GM21360 (cell line): ENCODE measurements at regions not wholly inside any gene's neighbourhood (a gene's known extent, or its start where the extent isn't known, plus 50 kb on each side); places are given as distances from the start of the nearest gene placed in this dataset.

Experiments
- ATAC-seq: cut with Tn5 transposase; IDR thresholded peaks from one replicate; pipeline ENCODE4 v1.9.1; 2021; ENCODE audit warnings: mild to moderate bottlenecking, moderate library complexity; ENCODE audit not compliant: unreplicated experiment

DNA sequence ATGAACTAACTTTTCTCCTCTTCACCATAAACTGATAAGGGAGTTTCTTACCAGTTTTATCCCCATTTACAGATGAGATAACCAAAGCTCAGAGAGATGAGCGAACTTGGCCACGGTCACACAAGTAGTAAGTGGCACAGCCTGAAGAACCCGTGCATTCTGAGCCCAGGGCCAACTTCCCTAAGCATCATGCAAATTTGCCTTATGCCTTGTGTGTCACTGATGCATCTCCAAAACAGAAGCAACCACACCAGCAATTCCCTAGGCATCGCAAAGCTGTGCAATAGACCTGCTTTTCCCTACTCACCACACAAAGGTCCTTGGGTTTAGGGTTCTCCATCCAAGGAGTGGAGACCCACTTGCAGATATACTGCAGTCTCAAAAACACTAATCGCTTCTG is 304.5 kb upstream of the KAZN start:
- ATAC-seq: no peak

DNA sequence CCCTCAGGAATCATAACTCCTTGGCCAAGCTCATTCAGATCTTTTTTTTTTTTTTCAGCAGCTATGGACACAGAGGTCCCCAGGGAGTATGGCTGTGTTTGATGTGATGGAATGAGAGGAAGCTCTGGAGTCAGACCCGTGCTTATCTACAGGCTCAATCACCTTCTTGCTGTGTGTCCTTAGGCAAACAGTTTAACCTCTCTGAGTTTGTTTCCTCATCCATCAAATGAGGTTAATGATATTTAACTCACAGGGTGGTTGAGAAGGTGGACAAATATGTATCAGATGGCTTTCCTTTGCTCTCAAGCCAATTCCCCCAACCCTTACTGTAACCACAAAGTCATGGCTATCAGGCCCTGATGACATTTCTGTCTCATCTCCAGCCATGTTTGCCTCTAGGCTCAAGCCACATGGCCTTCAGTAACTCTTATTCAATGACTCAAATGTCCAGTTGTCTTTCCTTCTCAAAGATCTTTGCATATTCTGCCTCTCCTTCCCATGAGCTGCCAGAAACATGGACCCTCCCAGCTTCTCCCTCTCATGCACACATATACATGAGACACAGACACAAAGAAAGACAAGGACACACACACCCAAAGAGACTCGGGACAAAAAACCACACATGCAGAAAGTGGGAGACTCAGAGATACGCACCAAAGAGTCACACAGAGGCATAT is 303.5 kb upstream of the KAZN start:
- ATAC-seq: no peak

DNA sequence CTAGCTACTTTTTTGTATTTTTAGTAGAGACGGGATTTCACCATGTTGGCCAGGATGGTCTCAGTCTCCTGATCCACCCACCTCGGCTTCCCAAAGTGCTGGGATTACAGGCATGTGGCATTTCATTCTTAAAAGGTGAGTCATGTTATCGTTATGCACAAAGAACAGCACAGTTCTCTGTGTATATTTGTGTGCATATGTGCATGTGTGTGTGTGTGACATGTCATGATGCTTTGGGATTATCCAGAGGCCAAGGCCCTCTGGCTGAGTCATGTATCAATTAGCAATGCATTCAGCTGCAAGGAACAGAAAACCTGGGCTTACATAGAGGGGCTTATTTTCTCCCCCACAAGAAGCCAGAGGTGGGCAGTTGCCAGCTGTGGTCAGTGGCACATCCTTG is 301.7 kb upstream of the KAZN start:
- ATAC-seq: no peak

DNA sequence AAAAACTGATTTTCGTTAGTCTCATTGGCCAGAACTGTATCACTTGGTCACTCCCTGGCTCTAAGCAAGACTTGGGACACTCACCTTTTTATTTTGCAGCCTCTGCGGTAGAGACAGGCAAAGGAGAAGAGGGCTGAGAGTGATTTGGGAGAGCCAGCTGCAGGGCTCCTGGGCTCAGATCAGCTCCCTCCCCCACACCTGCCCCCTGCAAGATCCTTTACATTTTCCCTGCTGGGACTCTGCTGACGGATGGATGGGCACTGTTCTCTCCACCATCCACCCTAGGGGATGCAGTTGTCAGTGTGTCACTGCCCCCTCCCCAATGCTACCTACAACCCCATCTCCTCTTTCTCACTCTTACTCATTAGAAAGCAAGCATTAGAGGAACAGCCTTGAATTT is 301.1 kb upstream of the KAZN start:
- ATAC-seq: no peak

DNA sequence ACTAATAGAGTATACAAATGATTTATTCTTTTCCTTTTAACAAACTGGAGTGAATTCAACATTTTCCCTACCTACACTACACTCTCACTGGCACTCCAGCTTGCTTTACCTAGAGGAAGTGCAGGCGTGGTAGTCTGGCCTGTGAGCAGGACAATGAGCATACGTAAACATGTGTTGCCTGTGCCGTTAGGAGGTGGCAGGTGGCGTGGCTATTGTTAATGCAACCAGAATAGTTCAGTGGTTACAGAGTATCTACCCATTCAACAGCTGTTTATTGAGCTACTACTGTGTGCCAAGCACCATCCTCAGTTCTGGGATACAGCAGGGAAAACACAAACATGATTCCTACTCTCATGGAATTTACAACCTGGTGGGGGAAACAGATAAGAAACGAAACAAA is 299.7 kb upstream of the KAZN start:
- ATAC-seq: no peak

DNA sequence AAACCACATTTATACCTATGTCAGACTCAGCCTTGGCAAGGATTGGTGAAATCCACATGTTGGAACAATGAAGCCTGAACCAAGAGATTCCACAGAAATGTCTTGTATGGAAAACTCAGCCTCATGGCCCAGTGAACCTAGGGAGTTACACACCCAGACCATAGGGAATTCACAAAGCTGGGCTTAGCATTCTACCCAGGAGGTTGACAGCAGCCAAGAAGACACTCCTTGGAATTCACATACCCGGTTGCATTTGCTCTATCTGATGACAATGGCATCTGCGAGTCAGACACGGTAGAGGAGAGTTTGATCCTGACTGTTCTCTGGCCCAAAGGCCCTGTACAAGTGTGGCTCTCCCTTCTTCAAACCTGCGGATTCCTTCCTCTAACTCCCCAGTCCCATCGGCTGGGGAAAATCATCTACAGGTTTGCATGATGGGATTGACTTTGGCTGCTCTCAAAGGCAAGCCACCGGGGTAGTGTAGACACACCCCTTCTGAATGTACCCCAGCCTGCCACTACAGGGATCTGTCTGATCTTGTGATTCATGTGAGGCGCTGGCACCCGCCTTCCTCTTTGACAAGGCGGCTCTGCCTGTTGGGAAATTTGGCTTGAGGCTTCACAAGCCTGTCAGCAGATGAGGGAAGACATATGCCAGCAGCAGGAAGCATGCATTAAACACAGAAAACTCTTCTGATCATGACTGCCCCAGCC is 297.3 kb upstream of the KAZN start:
- ATAC-seq: no peak

DNA sequence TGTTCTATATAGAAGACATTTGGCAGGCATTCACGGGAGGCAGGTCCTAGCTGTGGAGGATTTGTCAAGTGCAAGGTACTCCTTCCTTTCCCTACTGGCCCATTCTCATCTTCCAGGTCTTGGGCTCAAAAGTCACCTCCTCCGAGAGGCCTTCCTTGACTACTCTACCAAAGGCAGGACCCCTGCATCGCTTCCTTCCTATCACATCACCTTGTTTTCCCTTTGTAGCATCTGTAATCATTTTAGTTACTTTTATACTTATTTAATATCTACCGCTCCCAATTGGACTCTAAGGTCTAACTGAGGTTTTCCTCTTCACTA is 296.8 kb upstream of the KAZN start:
- ATAC-seq: no peak

DNA sequence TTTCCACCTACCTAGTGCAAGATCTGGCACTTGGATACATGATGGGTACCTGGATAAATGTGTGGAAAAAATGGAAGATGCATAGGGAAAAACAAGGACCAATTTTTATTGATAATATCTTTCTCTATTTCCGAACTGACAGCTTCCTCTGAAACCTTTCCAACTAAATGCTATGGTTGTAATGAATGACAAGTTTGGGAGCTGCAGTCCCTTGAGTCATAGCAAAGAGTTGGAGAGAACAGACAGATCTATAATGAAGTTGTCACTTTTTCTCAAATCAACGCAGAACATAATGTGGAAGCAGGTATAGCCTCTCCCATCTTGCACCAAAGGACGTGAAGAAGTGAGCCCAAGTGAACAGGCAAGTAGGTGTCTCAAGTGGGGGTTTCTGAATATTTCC is 296.5 kb upstream of the KAZN start:
- ATAC-seq: no peak

DNA sequence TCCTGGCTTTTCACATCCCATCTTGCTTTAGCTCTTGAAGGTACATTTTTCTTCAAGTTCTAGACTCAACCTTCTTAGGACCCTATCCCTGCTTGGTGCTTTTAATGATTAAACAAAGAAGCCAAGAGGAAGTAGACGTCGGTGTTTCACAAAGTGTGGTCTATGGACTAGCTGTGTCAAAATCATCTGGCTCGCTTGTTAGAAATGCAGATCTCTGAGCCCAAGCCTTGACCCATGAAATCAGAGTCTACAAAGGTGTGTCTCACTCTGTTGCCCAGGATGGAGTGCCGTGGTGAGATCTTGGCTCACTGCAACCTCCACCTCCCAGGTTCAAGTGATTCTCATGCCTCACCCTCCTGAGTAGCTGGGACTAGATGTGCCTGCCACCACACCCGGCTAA is 295.5 kb upstream of the KAZN start:
- no peak for ATAC-seq

DNA sequence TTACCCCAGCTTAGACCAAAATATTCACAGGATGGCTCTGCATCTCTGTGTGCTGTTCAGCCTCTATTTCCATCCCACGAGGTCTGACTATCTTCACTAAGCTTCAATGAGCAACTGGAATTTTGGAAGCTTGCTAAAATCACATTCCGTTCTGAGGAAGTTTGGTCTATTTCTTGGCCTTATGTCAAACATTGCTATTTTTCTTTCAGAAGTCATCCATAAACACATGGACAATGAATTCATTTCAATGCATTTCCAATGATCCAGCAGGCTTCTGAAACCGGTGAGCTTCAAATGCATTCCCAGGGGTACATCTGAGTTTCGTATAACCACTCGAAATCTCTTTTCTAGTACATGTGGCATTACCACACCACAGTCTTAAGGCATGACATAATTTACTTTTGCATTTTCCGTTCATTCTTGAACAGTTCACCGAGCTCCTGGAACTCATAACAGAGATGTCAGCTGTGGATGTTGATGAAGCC is 294.1 kb upstream of the KAZN start:
- ATAC-seq: no peak

DNA sequence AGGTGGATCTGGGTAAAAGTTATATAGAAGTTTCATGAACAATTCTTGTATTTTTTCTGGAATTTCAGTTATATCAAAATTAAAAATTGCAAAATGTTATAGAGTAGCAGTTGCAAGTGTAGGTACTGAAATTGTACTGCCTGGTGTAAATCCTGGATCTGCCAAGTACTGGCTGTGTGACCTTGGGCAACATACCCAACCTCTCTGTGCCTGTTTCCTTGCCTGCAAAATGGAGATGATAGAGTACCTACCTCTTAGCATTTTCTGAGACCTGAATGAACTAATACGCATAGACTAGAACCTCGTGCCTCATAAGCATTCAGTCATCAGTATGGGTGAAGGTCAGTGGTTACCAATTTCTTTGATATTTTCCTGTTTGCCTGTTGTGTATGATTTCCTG is 290.0 kb upstream of the KAZN start:
- no peak for ATAC-seq

DNA sequence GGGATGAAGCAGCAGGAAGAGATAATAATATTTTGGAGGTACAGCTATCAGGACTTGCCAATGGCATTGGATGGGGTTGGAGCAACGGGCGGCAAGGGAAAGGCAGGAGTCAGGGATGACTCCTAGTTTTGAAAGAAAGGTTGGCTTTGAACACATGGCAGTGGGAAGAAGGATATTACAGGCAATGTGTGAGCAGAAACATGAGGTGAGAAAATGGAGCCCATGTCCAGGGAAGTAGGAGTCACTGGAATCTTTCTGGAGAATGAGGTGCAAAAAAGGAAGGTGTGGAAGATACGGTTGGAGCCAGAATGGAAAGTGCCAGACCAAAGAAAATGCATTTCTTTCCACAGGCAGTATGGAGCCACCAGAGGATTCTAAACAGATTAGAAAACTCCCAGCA is 288.5 kb upstream of the KAZN start:
- ATAC-seq: no peak

DNA sequence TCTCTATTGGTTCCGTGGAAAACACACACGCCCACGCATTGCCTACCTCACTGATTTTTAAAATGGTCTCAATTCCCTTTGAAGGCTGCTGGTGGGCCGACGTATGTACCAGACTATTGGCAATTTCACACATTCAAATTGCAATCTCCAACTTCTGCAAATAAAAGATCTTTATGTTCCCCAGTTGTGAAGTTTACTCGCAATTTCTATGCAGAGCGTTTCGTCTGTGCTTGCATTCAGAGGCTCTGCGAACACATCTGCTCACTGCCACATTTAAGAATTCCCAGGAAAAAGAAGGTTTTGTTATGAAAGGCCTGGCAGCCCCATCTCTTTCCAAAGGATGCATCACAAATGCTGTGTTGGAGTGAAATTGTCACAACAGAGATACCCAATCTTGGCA is 288.0 kb upstream of the KAZN start:
- ATAC-seq: no peak

DNA sequence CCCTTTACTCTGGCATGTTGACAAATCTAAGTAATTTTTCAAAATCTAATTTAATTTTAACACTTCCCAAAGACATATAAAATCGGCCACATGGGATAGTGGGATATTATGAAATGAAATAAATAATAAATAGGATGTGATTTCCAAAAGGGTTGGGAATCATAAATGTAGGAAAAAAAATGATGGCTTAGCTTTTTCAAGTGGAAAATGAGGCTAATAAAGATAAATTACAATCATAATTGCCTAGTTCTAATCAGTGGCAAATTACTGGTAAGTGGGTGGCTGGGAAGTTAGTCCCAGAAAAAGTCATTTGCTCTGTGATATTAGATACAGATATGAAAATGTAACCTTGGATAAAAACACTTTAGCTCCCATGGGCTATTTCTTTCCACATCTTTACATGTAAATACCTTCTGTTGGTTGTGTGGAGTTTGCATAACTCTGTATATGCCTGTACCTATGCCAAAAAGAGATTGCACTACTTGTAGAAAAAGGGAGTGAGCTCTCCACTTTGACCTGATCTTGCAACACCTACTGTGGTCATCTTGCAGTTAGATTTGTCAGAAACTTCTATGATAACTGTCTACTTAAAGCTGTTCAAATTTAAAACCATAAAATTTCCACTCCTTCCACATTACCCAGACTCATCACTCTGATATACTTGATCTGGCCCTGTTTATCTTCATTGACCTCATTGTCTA is 284.6 kb upstream of the KAZN start:
- ATAC-seq: no peak

DNA sequence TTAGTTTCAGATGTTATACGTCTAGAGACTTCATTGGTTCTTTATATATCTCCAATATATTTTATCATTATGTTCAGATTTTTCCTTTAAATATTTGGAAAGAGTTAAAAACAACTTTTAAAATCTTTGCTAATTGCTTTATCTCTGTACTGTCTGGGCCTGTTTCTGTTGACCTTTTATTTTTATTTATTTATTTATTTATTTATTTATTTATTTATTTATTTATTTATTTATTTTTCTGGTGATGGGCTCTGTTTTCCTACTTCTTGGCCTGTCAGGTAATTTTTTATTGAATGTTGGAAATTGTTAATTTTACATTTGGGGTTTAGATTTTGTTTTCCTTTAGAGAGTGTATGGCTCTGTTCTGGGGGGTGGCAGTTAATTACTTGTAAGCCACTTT is 279.7 kb upstream of the KAZN start:
- no peak for ATAC-seq

DNA sequence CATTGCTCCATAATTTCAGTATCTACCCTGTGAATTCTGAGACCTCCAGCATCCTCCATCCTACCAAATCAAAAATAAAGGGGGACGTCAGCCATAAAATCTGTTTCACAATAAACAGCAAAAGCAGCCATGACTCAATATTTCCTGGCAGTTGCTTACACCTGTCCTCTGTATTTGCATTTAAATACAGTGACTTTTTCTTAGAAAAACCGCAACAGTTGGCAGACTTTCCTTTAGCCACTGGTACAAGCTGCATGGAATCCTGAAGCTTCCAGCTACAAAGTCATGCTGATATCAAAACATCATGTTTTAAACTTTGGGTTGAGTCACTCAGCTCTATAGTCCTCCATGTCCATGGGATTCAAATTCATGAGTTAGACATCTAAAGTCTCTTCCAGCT is 278.0 kb upstream of the KAZN start:
- ATAC-seq: no peak

DNA sequence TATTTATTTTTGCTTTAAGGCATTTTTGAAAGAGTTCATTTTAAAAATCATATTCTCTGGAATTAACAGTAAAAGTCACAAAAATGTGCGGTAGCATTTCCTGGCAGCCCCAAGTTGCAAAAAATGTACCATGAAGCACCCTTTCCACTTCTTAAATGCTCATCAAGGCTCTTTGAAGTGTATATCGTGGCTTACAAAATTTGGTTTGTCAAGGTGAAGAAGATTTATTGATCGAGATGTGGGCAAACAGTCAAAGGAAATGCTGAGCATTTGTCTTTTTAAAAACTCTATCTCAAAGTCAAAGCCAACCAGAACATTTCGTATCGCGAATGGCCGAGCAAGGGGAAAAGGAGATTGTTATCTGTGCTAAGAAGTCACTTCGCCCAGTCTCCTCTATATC is 277.5 kb upstream of the KAZN start:
- ATAC-seq: no peak

DNA sequence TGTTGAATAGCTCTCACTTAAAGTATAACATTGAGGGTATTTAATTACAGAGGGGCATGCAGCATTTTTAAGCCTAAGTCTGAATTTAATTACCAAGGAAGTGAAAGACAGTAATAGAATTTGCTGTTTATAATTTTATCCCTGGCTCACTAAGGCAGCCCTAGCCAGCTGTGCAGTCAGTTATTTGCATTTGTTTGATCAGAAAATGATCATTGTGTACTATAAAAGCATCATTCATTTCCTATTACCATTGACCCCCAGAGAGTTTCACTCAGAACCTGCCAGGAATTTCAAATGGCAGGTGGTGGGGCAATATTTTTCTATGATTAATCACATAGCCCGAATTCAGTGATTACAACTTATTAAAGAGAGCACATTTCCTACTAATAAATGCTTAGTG is 277.1 kb upstream of the KAZN start:
- no peak for ATAC-seq

DNA sequence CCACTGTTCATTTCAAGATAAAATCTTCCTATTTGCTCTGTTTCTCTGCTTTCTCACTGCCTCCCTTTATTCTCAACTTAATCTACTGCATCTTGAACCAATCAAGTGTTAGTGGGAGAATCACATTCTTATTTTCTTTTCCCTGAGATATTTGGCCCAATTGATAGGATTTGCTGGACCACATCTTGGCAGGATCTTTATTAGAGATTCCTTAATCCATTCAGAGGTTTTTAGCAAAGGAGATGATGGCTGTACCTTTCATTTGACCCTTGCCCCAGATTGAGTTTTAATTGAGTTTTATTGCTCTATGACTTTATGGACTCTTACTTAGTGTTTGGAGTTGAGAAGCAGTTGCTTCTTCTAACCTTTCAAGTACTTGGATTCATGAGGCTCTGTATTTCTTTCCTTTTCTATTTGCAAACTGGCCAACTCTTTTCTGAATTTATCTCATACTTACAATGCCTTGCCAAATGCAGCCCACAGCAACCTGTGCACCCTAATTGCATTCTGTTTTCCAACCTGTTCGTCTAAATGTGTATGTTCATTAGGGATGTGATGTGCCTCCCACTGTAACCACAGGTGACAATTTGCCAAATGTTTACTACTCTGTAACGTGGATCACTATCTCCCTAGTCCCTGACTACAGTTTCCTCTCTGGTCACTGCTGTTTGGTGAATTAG is 274.8 kb upstream of the KAZN start:
- no peak for ATAC-seq

DNA sequence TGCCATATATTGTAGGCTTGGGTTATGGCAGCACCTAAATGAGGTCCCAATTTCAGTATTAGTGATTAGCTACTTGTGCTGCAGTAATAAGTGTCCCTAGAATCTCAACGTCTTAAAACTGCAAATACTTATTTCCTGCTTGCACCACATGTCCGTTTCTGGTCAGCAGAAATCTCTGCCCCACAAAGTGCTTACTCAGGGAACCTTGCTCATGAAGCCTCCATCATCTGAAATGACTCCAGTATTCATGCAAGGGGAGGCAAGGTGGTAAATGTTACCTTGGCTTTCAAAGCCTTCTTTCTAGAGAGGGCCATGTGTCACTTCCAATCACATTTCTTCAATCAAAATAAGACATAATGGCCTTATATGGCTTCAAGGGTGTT is 274.2 kb upstream of the KAZN start:
- no peak for ATAC-seq

DNA sequence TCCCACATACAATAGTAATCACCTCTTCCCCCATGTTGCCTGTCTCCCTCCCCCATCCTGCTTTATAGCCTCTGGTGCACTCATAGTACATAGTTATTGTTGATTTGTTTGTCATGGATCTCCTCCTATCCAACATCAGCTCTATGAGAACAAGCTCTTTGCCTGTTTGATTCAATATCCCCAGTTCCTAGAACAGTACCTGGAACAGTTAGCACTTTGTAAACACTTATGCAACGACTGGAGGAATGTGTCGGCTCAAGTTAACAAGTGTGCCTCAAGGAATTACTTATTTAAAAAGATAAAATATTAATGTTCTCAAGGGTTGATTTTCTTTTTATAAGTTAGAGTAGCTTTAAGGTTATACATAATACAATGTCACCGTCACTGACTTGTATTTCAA is 271.6 kb upstream of the KAZN start:
- no peak for ATAC-seq

DNA sequence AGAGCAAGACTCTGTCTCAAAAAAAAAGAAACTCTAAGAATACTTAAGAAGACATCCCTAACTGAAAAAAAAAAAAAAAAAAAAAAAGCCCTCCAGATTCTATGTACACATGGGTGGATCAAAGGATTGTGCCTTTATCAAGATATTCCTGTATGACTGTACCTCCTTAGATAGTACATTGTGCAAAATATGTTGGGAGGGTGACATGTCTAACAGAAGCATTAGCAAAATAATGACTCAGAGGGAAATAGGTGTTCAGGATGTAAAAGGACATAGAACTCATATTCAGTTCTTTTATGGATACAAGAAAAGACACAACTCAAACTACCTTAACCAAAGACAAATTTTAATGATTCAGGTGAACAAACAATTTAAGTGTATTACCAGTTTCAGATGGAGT is 269.8 kb upstream of the KAZN start:
- ATAC-seq: no peak
